Hippocampal formation (tissue), 2 donors: ENCODE measurements at regions not wholly inside any gene's neighbourhood (a gene's known extent, or its start where the extent isn't known, plus 50 kb on each side); places are given as distances from the start of the nearest gene placed in this dataset.
A peak's percentile ranks its signal among the peaks of the same experiment; 100 is the strongest.
"Not testable (repeated sequence)": the region's sequence is repeated elsewhere in the genome, so short reads cannot be mapped to it uniquely, and the experiment has no call there.

Source experiments
- DNase-seq, 2 donors: peaks; one replicate each; lab custom pipeline; 2025; lab: John Stamatoyannopoulos, UW

GRCh38 chr16:9647981-9648701 lies 534.1 kb downstream of the GRIN2A start:
- DNase-seq: peak in 1 of 2 donors; percentile 4

DNA sequence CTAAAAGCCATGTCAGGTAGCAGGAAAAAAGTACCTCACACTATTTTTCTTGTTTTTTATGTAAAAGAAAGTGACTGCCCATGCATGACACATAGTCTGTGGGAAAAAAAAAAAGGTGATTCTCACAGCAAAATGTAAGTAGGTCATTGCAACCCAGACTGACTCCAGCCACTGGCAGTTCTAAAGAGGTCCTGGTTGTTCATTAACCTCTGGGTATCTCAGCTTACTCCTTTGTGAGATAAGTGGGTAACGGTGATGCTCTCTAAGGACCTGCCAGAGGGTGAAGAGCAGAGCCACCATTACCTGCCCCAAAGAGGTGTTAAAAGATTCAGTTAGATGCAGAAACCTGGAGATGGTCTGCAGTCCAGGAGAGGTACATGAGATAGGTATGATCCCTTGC lies 531.9 kb downstream of the GRIN2A start:
- DNase-seq: no peak

DNA sequence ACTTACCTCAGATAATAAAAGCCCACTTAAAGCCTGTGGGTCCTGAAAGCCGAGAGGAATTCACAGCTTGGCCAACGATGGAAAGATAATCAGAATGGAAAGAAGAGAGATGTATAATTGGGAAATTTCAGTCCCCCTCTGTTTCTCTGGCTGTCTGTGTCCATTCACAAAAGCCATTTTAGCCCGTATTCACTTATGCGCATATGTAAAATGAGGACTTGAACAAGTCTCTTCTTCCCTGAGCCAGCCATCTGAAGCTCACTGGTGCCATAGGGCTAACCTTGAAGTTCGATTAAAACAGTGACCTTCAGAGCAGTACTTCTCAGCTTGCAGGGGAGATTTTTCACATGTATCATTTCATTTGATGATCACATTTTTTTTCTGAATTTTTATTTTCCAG lies 527.2 kb downstream of the GRIN2A start:
- DNase-seq: no peak

DNA sequence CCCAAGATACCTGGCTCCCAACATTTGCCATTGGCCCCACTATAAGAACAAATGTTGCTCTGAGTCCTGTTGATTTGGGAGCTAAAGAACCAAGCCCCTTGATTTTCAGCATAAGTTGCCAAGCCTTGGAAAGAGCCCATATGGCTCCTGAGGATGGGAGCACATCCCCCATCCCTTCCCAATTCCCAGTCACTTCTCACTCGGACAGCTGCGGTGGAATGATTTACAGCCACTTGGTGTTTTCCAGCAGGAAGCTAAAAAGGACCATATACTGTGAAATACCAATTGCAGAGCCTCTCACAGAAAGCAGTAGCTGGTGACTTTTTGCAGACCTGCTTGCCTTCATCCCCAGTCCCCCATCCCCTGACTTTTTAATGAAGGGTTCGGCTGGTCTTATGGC lies 524.6 kb downstream of the GRIN2A start:
- DNase-seq: no peak

GRCh38 chr16:9658164-9658563 lies 524.1 kb downstream of the GRIN2A start:
- no peak for DNase-seq

GRCh38 chr16:9658586-9658985 lies 523.6 kb downstream of the GRIN2A start:
- no peak for DNase-seq

DNA sequence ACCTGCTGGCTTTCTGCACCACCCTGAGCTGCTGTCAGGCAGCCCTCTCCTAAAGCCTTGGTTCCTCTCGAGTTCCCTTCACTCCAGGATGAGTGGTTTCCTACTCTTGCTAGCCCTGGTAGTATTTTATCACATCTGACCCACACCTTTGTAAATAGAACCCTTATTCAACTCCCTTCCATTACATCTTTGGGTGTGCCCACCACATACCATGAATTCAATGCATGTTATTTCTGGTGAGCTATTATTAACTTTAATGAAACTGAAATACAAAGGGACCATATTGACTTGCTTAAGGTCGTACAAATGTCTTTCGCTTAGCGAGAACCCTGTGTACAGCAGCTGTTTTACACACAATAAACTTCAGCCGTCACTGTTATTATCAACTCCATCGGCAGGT lies 521.3 kb downstream of the GRIN2A start:
- DNase-seq: no peak

GRCh38 chr16:9661336-9662017 lies 520.8 kb downstream of the GRIN2A start:
- DNase-seq: no peak

GRCh38 chr16:9663588-9663987 lies 518.6 kb downstream of the GRIN2A start:
- DNase-seq: no peak

DNA sequence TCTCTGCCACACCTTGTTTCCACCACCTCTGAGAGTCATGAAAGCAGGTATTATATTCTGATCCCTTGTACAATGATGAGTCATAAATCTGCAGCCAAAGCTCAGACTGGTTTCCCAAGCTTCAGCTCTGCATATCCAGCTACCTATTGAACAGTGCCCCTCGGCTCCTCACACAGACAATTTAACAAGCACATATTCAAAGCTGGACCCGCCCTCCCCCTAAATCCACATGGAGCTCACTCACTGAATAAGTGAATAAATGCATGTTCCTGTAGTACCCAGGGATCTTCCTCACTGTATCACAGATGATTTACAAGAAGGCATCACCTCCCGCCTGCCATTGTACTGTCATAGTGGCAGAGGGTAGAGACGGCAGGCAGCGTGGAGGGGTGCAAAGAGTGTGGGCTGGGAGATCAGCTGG lies 516.4 kb downstream of the GRIN2A start:
- no peak for DNase-seq

GRCh38 chr16:9666834-9667480 lies 515.3 kb downstream of the GRIN2A start:
- no peak for DNase-seq

GRCh38 chr16:9670033-9670432 lies 512.2 kb downstream of the GRIN2A start:
- no peak for DNase-seq

DNA sequence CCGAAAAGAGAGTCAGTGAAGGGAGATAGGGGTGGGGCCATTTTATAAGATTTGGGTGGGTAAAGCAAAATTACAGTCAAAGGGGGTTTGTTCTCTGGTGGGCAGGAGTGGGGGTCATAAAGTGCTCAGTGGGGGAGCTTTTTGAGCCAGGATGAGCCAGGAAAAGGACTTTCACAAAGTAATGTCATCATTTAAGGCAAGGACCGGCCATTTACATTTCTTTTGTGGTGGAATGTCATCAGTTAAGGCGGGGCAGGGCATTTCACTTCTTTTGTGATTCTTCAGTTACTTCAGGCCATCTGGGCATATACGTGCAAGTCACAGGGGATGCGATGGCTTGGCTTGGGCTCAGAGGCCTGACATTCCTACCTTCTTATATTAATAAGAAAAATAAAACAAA lies 511.6 kb downstream of the GRIN2A start:
- DNase-seq: not testable (repeated sequence)

GRCh38 chr16:9676560-9677300 lies 505.5 kb downstream of the GRIN2A start:
- DNase-seq: not testable (repeated sequence)

- DNase-seq: no peak
Measured at GRCh38 chr16:9677301-9677653, 505.0 kb downstream of the GRIN2A start.

DNA sequence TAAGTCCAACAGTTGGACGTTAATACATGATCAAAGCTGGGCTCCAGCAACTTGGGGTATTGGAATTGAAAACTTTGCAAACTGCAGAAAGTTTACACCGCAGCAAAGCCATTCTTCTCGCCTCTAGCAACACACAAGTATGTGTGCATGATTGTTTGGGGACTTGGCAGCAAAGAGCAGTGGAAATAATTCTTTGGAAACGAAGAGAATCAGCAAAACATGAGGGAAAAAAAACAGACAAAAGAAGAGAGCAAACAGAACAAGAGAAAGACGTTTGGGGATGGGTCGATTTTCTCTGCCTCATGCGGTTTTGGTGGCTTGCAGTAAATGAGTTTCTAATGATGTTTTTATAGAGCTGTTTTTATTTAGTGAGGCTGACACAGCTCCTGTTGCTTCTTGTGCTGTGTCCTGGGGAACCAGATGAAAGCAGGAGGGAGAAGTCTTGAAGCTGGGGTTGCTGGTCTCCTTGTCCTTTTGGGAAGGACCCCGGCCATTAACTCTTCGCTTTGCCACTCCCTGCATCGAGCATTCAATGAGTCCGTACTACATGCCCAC lies 502.9 kb downstream of the GRIN2A start:
- DNase-seq: peak in 1 of 2 donors; percentile 40

DNA sequence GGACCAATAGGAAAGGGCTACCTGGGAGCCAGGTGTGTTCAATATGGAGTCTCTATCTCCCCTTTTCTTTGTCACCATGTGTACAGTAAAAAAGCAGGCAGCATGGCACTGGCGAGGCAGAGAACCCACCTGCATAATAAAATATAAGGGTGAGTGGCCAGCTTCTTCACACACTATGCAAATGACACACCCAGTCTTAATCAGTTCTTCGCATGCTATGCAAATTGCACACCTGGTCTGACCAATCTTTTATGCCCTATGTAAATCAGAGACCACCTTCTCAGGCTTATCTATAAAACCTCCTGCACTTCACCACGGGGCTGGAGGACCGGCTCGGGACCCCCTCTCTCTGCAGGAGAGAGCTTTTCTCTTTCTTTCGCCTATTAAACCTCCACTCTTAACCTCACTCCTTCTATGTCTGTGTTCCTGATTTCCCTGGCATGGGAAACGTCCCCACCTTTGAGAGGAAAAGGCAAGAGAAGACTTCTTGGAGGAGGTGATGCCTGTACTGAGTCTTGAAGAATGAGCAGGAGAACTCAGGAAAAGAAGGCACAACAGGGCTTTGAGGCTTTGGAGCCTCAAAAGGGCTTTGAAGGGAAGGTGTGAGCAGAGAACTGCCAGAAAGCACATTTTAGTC lies 502.1 kb downstream of the GRIN2A start:
- no peak for DNase-seq

GRCh38 chr16:9680968-9681367 lies 501.3 kb downstream of the GRIN2A start:
- DNase-seq: no peak

DNA sequence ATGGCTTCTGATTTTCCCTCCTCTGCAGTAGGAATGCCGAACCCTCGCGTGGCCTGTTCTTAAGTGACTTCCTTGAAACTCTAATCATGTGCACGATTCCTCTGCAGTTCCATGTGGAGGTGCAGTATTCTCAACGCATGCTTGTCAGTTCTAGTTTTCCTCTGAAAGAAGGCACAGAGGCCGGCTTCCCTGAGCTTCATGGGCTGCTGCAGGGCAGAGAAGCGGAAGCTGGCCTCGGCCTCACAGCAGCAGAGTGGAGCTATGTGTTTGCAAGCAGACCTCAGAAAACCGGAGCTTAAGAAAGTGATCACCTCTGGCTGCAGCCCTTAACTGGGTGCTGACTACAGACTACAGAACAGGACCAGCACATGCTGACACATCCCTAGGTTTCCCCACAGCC lies 500.7 kb downstream of the GRIN2A start:
- no peak for DNase-seq

- no peak for DNase-seq
Measured at GRCh38 chr16:9682320-9682719, 499.9 kb downstream of the GRIN2A start.

DNA sequence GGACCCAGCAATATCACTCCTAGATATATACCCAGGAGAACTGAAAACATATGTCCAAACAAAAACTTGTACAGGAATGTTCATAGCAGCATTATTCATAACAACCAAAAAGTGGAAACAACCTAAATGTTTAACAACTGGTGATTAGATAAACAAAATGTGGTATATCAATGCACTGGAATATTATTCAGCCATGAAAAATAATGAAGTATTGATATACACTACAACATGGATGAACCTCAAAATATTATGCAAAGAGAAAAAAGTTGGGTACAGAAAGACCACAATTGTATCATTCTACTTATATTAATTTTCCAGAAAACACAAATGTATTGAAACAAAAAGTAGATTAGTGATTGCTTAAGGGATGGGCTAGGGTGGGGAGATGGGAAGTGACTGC lies 498.6 kb downstream of the GRIN2A start:
- no peak for DNase-seq
